HG03571 (cell line): ENCODE measurements at regions not wholly inside any gene's neighbourhood (a gene's known extent, or its start where the extent isn't known, plus 50 kb on each side); places are given as distances from the start of the nearest gene placed in this dataset.

Experiments
- ATAC-seq: cut with Tn5 transposase; IDR thresholded peaks from one replicate; pipeline ENCODE4 v1.9.1; 2021; ENCODE audit not compliant: unreplicated experiment

DNA sequence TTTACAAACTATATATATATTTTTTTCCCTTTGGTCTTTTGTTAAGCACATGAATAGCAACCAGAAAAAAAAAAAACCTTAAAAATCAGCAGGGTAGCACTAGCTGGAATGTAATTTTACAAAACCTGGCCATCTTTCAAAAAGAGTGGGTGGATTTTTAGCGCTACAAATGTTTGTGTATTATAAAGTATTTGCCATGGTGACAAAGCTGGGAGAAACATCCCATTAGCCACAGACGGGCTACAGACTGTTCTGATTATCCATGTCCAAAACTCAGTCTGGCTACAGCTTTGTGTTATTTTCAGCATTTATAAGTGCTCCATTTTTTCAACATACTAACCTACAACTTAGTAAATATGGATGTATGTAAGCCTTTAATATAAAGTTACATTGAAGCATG is 249.5 kb upstream of the TANK start:
- ATAC-seq, result no peak

GRCh38 chr2:160911258-160911657 is 249.0 kb upstream of the TANK start:
- ATAC-seq, result no peak

DNA sequence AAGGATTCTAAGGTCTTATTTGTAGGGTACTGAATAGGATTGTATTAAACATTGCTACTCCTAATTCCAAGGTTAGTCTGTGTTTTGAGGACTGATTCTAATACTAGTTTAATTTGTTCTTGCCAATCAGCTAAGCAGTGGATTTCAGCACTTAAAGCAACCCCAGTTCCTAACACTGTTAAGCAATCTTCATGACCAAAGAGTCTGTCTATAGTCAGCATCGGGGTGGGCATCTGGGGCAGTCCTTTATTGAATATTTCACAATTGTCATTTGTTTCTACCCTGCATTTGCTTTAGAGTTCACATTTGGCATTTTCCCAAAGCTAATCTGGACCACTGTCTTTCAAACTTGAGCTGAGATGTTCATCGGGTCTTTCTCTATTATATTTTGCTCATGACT is 248.0 kb upstream of the TANK start:
- no peak for ATAC-seq

- ATAC-seq, result no peak
Observed at GRCh38 chr2:160913323-160913722, 246.9 kb upstream of the TANK start.

- no peak for ATAC-seq
Observed at GRCh38 chr2:160914217-160914616, 246.0 kb upstream of the TANK start.

- ATAC-seq, result no peak
Observed at GRCh38 chr2:160916300-160916699, 243.9 kb upstream of the TANK start.

DNA sequence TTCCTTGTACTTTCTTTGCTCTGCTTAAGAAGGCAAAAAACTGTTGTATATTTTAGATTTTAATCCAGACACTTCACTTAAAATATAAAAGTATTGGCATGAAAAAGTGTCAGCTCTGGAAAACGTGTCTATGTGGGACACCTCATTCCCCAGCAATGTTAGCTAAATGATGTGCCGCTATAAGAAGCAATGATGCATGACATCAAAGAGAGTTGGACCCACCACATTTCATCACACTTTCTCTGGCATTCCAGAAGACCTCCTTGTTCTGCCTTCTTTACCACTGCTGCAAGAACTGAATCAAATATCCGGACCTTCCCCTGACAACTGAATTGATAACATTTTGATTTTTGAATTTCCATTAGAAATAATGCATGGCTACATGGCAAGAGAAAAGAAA is 242.4 kb upstream of the TANK start:
- no peak for ATAC-seq

DNA sequence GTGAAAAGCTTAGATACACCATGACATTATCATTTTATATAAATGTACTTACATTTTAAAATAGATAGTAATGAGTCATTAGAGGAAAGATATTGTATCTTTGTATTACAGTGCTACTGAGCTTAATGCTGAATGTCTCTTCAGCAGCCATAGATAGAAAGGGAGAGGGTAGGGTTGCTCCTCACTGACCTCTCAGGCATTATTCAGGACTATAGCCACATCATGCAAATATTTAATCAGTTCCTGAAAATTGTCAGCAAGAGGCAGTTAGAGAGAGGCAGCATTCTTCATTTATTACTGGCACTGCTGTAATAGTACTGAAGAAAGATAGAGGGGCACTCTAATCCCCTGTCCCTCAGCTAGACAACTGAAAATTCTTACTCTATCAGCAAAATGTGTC is 242.0 kb upstream of the TANK start:
- ATAC-seq, result no peak

GRCh38 chr2:160918906-160919503 is 241.2 kb upstream of the TANK start:
- ATAC-seq, result no peak

DNA sequence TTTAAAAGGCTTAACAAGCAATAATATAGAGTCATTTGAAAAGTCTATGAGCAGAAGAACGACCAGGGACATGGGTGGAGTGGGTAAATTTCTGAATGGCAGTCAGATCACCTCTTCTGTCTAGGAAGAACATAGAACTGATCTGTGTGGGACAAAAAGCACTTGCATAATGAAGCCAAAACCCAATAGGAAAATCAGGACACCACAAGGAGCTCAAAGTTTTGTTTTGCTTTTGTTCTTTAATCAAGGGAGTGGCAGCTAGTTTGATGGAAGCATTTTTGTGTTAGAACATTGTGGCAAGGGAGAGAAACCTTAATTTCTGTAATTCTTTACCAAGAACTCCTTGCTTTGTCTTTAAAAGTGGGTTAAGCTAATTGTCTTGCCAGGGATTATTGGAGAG is 240.2 kb upstream of the TANK start:
- ATAC-seq, result no peak

GRCh38 chr2:160920791-160921303 is 239.4 kb upstream of the TANK start:
- ATAC-seq, result no peak

DNA sequence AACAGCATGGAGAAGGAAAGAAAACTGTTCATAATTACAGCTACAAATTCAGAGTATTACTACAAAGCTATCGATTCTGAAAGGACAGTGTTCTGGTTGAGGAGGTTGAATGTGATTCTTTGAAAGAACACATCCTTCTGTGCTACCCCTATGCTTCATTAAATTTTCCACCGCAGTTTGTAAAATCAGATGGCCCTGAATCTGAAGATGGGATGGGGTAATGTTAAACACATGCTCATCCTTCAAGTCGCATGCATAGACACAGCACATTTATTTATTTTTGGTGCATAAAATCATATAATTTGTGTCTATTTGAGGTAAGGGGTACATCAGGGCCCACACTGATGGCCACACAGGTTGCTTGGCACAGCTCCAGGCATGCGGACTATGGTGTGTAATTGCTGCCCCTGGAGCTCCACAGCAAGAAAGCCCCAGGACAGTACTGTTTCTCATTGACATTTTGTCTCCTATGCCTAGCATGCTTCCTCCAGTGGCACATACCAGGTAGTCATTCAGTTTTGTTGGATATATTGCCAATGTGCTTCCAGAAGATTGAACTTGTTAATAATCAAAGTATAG is 238.8 kb upstream of the TANK start:
- ATAC-seq, result no peak

DNA sequence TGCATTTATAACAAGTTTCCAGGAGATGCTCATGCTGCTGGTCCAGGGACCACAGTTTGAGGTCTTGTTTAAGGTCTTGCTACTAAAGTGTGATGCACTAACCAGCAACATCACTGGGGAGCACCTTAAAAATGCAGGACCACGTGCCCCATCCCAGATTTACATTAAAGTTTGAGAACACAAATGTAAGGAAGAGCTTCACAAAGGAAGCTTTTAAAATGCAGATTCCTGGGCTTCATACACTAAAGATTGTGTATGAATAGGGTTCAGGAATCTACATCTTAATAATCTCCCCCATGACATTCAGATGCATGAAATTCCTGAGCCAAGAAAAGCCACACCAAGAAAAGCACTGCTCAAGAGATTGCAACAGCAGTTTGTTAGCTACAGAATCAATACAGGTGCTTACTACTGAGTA is 235.3 kb upstream of the TANK start:
- ATAC-seq, result no peak

DNA sequence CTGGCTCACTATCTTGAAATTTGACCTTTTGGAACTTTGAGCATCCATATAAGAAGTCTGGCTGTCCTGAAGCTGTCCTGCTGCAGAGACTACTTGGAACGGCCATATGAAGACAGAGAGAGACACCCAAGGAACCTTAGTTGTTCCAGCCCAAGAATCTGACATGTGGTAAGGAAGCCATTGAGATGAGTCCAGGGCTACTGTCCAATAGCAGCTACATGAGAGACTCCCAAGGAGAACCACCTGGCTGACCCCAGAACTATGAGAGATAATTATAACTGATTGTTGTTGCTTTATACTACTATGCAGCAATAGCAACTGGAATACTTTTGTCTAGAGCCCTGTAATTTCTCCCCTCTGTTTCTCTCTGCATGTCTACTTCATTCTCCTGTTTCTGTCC is 234.3 kb upstream of the TANK start:
- no peak for ATAC-seq

- no peak for ATAC-seq
Observed at GRCh38 chr2:160927324-160927723, 232.9 kb upstream of the TANK start.

DNA sequence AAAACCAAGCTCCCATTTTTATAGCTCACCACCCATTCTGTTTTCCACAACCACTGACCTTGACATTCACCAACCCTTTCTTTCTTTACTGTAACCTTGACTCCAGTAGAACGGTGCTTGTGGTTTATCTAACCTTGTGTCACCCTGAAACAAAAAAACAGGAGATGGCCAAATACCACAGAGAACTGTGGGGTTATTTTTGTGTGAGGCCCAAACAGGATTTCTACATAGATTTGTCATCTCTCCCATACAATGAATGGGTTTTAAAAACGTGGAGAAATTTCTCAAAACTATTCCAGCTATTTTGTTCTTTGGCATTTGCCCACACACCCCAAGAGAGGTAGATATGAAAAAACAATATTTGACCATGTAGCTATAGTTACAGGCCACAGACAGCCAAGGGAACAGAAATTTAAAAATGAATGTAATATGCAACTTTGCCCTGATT is 231.3 kb upstream of the TANK start:
- no peak for ATAC-seq

GRCh38 chr2:160931531-160931930 is 228.7 kb upstream of the TANK start:
- ATAC-seq, result no peak

GRCh38 chr2:160932960-160933359 is 227.3 kb upstream of the TANK start:
- no peak for ATAC-seq

DNA sequence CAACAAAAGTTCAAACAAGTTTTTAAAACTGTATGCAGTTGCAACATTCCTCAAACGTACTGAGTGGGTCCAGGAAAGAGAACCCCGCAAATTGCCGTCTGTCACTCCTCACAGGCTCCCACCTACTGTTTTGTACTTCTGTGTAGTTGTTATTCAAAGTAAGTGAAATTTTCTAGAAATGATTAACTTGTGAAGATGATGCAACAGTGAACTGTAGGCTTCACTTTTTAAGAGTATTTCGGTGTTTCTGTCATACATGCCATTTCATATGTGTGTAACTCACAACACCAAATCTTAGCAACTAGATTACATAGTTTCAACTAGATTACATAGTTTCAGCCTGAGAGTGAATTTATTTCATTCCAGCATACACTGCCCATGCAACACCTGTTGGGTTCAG is 226.0 kb upstream of the TANK start:
- ATAC-seq, result no peak

- no peak for ATAC-seq
Observed at GRCh38 chr2:160934991-160935390, 225.2 kb upstream of the TANK start.

DNA sequence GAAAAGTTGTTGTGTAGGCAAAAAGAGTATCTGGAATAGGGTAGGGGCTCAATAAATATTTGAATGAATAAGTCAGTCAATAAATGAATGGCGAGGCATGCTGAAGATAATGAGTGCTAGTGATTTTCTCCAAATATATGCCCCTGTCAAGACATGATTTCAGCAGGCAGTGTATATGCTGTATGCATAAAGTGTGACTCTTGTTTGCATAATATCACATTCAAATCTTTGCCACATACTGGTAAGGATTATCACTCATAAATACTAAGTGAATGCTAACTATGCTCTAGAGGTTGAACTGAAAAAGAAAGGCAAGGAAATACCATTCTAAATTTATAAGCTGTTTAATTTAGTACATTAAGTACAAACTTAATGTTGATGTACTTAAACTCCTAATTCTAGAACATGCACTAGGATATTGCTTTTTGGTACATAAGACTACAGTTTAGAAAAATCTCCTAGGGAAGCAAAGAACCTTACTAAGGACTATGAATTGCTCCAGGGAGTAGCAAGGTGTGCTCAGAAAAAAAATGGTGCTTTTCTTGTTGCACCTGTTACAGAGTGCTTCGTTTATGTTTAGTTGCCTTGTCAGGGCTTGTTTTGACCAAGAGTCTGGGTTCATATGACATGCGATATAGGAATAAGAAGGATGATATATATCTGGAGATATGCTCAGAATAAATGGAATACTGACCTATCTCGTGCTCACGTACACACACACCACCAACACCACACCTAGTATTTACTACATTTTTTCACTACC is 224.0 kb upstream of the TANK start:
- ATAC-seq, result no peak

DNA sequence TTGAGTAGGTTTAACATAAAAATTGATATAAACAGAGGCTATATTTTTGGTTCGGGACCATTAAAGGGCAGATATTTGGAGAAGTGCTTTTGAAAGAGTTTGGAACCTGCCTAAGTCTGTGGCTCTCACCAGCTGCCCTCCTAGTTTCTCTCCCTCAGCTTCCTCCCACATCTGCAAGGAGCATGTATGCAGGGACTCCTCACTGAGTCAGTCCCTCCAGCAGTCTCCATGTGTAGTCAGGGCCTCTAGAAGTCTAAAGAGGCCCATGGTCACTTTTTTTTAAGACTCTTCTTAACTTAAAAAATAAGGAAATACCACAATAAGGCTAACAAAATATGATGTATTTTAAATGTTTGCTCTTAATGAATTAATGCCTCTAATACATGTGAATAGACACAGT is 220.0 kb upstream of the TANK start:
- ATAC-seq, result no peak
